SK-N-SH (cell line): ENCODE measurements at regions not wholly inside any gene's neighbourhood (a gene's known extent, or its start where the extent isn't known, plus 50 kb on each side); places are given as distances from the start of the nearest gene placed in this dataset.

Source experiments
- CTCF ChIA-PET: fragments of 300-600, 350-600 bp; formaldehyde crosslinking; extraction: SDS; loops from one replicate; lab custom pipeline; 2021; lab: Yijun Ruan, JAX
- POLR2A ChIA-PET: fragments of 350-600 bp; sonication (Branson Sonifier 250); formaldehyde crosslinking; extraction: SDS; loops from one replicate; lab custom pipeline; 2020; ENCODE audit warnings: antibody characterized with exemption, inconsistent platforms; lab: Yijun Ruan, JAX
- DNase-seq: peaks from one replicate; pipeline ENCODE4 v3.0.0; 2012
- H2AFZ ChIP-seq: fragments of 200-600 bp; sonication (generic); 2 replicates; pipeline ENCODE4 v1.8.1; 2016; ENCODE audit warnings: antibody characterized with exemption, mild to moderate bottlenecking, low read depth
- H3F3A ChIP-seq: fragments of 200-600 bp; sonication (generic); replicated peaks from 2 replicates; pipeline ENCODE3; 2016; ENCODE audit warnings: antibody characterized with exemption, mild to moderate bottlenecking; ENCODE audit not compliant: insufficient read depth
- H3K27ac ChIP-seq, 2 experiments: fragments of 200-500 bp in 1 of 2; fragments of 200-600 bp in 1 of 2; sonication (Bioruptor generic) in 1 of 2; sonication (generic), shearing (Covaris generic) in 1 of 2; 2 replicates each; pipeline versions ENCODE4 v1.5.1 to v1.6.1; 2014 to 2016; ENCODE audit warnings: low read depth in 2 of 2, inconsistent platforms in 1 of 2, low read length in 1 of 2, mild to moderate bottlenecking in 1 of 2, mixed read lengths in 1 of 2
- H3K27me3 ChIP-seq: fragments of 200-600 bp; sonication (generic), shearing (Covaris generic); 2 replicates; pipeline ENCODE4 v1.6.1; 2016; ENCODE audit warnings: mixed run types; ENCODE audit not compliant: insufficient read depth
- H3K36me3 ChIP-seq, 2 experiments: fragments of 200-500 bp in 1 of 2; fragments of 200-600 bp in 1 of 2; sonication (Bioruptor generic) in 1 of 2; sonication (generic) in 1 of 2; replicated peaks in 1 of 2; 2 replicates each; pipeline versions ENCODE3 to v1.5.1; 2014 to 2016; ENCODE audit warnings: low read length in 1 of 2, mild to moderate bottlenecking in 1 of 2; ENCODE audit not compliant: insufficient read depth in 2 of 2, control insufficient read depth in 1 of 2
- H3K4me1 ChIP-seq, 2 experiments: fragments of 200-500 bp in 1 of 2; fragments of 200-600 bp in 1 of 2; sonication (Bioruptor generic) in 1 of 2; sonication (generic), shearing (Covaris generic) in 1 of 2; 2 replicates each; pipeline versions ENCODE4 v1.5.1 to v1.6.1; 2014 to 2016; ENCODE audit warnings: low read depth in 1 of 2, low read length in 1 of 2, mixed run types in 1 of 2; ENCODE audit not compliant: insufficient read depth in 2 of 2, control insufficient read depth in 1 of 2
- H3K4me2 ChIP-seq: fragments of 200-600 bp; sonication (generic), shearing (Covaris generic); 2 replicates; pipeline ENCODE4 v1.6.1; 2017; ENCODE audit warnings: mixed run types
- H3K4me3 ChIP-seq, 2 experiments: fragments of 200-500 bp in 1 of 2; fragments of 200-600 bp in 1 of 2; sonication (Bioruptor generic) in 1 of 2; sonication (generic), shearing (Covaris generic) in 1 of 2; 2 replicates each; pipeline versions ENCODE4 v1.5.1 to v1.8.1; 2014 to 2016; ENCODE audit warnings: low read depth in 2 of 2, inconsistent platforms in 1 of 2, low read length in 1 of 2, mild to moderate bottlenecking in 1 of 2, mixed read lengths in 1 of 2, moderate library complexity in 1 of 2
- H3K79me2 ChIP-seq: fragments of 200-600 bp; sonication (generic); 2 replicates; pipeline ENCODE4 v1.8.1; 2017; ENCODE audit warnings: mild to moderate bottlenecking; ENCODE audit not compliant: insufficient read depth
- H3K9ac ChIP-seq: fragments of 200-600 bp; sonication (generic); 2 replicates; pipeline ENCODE4 v1.6.1; 2017; ENCODE audit warnings: mixed run types
- H3K9me2 ChIP-seq: fragments of 200-600 bp; sonication (generic); 2 replicates; pipeline ENCODE4 v1.6.1; 2017; ENCODE audit warnings: mixed run types
- H3K9me3 ChIP-seq: fragments of 200-600 bp; sonication (generic); 2 replicates; pipeline ENCODE4 v1.6.1; 2017; ENCODE audit warnings: mixed run types, mild to moderate bottlenecking, moderate library complexity
- H4K20me1 ChIP-seq: fragments of 200-600 bp; sonication (generic); 2 replicates; pipeline ENCODE4 v1.6.1; 2017; ENCODE audit warnings: mild to moderate bottlenecking, mixed run types; ENCODE audit not compliant: insufficient read depth
- ELF1 ChIP-seq: IDR thresholded peaks from 2 replicates; pipeline ENCODE4 v1.4.0; 2012
- EZH2phosphoT487 ChIP-seq: fragments of 200-600 bp; sonication (generic); IDR thresholded peaks from 2 replicates; pipeline ENCODE4 v1.6.1; 2017; ENCODE audit warnings: low read depth, mixed run types, mild to moderate bottlenecking, antibody characterized with exemption, moderate library complexity, borderline replicate concordance
- FOXJ3 ChIP-seq: sonication (generic); formaldehyde crosslinking; IDR thresholded peaks from 2 replicates; pipeline ENCODE4 v1.5.1; 2020; ENCODE audit warnings: mild to moderate bottlenecking, missing genetic modification reagents
- FOXM1 ChIP-seq: IDR thresholded peaks from 2 replicates; pipeline ENCODE4 v1.4.0; 2012; ENCODE audit warnings: low read depth, mild to moderate bottlenecking
- GABPA ChIP-seq: IDR thresholded peaks from 2 replicates; pipeline ENCODE4 v1.4.0; 2012; ENCODE audit warnings: low read depth, mild to moderate bottlenecking
- GATA2 ChIP-seq: sonication (generic); formaldehyde crosslinking; IDR thresholded peaks from 2 replicates; pipeline ENCODE4 v1.5.0; 2020; ENCODE audit warnings: mild to moderate bottlenecking, missing genetic modification reagents
- JUND ChIP-seq: IDR thresholded peaks from 2 replicates; pipeline ENCODE4 v1.4.0; 2012
- MEF2A ChIP-seq: IDR thresholded peaks from 2 replicates; pipeline ENCODE4 v1.4.0; 2012; ENCODE audit warnings: low read depth, borderline replicate concordance
- MXI1 ChIP-seq: IDR thresholded peaks from 2 replicates; pipeline ENCODE4 v1.6.1; 2012; ENCODE audit warnings: mild to moderate bottlenecking, low read depth, low read length, improper control_type of control experiment
- NRF1 ChIP-seq: IDR thresholded peaks from 2 replicates; pipeline ENCODE4 v1.6.1; 2012; ENCODE audit warnings: low read depth, mild to moderate bottlenecking, low read length
- RCOR1 ChIP-seq: fragments of 150-350 bp; IDR thresholded peaks from 2 replicates; pipeline ENCODE4 v1.6.1; 2017; ENCODE audit warnings: antibody characterized with exemption, low read length
- RFX5 ChIP-seq: IDR thresholded peaks from 2 replicates; pipeline ENCODE4 v1.6.1; 2012; ENCODE audit warnings: mild to moderate bottlenecking, improper control_type of control experiment, low read length
- RXRA ChIP-seq: IDR thresholded peaks from 2 replicates; pipeline ENCODE4 v1.4.0; 2012; ENCODE audit warnings: low read depth, mild to moderate bottlenecking, borderline replicate concordance
- SIN3A ChIP-seq: IDR thresholded peaks from 2 replicates; pipeline ENCODE4 v1.6.1; 2012; ENCODE audit warnings: low read depth, mild to moderate bottlenecking, low read length, moderate library complexity, borderline replicate concordance
- TCF12 ChIP-seq: IDR thresholded peaks from 2 replicates; pipeline ENCODE4 v1.4.0; 2012
- TEAD4 ChIP-seq: IDR thresholded peaks from 2 replicates; pipeline ENCODE4 v1.4.0; 2012; ENCODE audit warnings: mild to moderate bottlenecking, borderline replicate concordance; ENCODE audit not compliant: insufficient read depth
- YY1 ChIP-seq: IDR thresholded peaks from 2 replicates; pipeline ENCODE4 v1.4.0; 2012; ENCODE audit warnings: low read depth, mild to moderate bottlenecking
- WGBS: methylation state at CpG from one replicate; pipeline ENCODE4 v1.1.6; 2017; ENCODE audit warnings: low lambda C conversion rate; 5-methylcytosine and 5-hydroxymethylcytosine counted together
- TF ChIP-seq, protein P1 (sequence below): IDR thresholded peaks from 2 replicates; pipeline ENCODE4 v1.4.0; 2012; ENCODE audit warnings: low read depth, borderline replicate concordance
- TF ChIP-seq, protein P2 (sequence below): IDR thresholded peaks from 2 replicates; pipeline ENCODE4 v1.4.0; 2012; ENCODE audit warnings: low read depth, borderline replicate concordance
- TF ChIP-seq, protein P3 (sequence below): IDR thresholded peaks from 2 replicates; pipeline ENCODE4 v1.4.0; 2012; ENCODE audit warnings: low read depth
- TF ChIP-seq, protein P4 (sequence below): IDR thresholded peaks from 2 replicates; pipeline ENCODE4; 2012
- TF ChIP-seq, protein P5 (sequence below): IDR thresholded peaks from 2 replicates; pipeline ENCODE4 v1.6.1; 2012; ENCODE audit warnings: mild to moderate bottlenecking, low read depth, low read length, moderate library complexity

DNA sequence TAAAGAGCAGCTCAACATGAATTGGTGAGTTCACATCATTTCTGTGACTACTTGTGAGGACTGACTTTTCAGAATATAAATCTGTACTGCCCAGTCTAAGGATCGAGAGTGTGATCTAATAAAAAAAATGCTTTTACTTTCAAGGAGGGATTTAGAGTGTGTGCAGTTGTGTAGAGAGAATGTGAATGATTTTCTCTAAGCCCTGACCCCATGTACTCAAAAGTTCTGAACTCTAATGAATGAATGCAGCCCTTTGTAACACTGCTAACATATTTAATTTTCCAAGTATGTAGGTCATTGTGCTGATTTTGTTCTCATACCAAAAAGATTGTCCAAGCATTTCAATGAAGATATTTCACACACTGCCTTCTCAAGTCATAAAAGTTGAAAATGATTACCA is 92.5 kb upstream of the STOX2 start:
- no peaks in the 10 kb centered on the region for H3K9me3 ChIP-seq
- H2AFZ ChIP-seq = no peak overlapping the region
- H3K36me3 ChIP-seq = no peaks in the 10 kb centered on the region
- no peaks in the 10 kb centered on the region for H3K9me2 ChIP-seq
- no peak overlapping the region for H3K4me3 ChIP-seq
- TF ChIP-seq SIN3A = no peak
- no peak for TF ChIP-seq RFX5
- TF ChIP-seq, protein P1, sequence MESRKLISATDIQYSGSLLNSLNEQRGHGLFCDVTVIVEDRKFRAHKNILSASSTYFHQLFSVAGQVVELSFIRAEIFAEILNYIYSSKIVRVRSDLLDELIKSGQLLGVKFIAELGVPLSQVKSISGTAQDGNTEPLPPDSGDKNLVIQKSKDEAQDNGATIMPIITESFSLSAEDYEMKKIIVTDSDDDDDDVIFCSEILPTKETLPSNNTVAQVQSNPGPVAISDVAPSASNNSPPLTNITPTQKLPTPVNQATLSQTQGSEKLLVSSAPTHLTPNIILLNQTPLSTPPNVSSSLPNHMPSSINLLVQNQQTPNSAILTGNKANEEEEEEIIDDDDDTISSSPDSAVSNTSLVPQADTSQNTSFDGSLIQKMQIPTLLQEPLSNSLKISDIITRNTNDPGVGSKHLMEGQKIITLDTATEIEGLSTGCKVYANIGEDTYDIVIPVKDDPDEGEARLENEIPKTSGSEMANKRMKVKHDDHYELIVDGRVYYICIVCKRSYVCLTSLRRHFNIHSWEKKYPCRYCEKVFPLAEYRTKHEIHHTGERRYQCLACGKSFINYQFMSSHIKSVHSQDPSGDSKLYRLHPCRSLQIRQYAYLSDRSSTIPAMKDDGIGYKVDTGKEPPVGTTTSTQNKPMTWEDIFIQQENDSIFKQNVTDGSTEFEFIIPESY = no peak
- no peak for TF ChIP-seq JUND
- no peak for TF ChIP-seq RXRA
- TF ChIP-seq RCOR1 = no peak
- TF ChIP-seq MXI1 = no peak
- no peak for TF ChIP-seq ELF1
- no peak for TF ChIP-seq MEF2A
- TF ChIP-seq NRF1 = no peak
- TF ChIP-seq, protein P2, sequence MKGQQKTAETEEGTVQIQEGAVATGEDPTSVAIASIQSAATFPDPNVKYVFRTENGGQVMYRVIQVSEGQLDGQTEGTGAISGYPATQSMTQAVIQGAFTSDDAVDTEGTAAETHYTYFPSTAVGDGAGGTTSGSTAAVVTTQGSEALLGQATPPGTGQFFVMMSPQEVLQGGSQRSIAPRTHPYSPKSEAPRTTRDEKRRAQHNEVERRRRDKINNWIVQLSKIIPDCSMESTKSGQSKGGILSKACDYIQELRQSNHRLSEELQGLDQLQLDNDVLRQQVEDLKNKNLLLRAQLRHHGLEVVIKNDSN = no peak
- no peak for TF ChIP-seq TEAD4
- TF ChIP-seq, protein P3, sequence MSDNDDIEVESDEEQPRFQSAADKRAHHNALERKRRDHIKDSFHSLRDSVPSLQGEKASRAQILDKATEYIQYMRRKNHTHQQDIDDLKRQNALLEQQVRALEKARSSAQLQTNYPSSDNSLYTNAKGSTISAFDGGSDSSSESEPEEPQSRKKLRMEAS = no peak
- no peak for TF ChIP-seq GATA2 (CRISPR knock-in tag)
- no peak for TF ChIP-seq EZH2phosphoT487
- H3K4me2 ChIP-seq = no peak overlapping the region
- H3F3A ChIP-seq = no peaks in the 10 kb centered on the region
- WGBS = 40% methylated on average over 1 of the region's 1 CpG
- ChIA-PET CTCF (no interaction called here), POLR2A (no interaction called here)
- no peaks in the 10 kb centered on the region for H3K4me1 ChIP-seq
- no peaks in the 10 kb centered on the region for H3K79me2 ChIP-seq
- DNase-seq = no peak
- no peak overlapping the region for H3K27ac ChIP-seq
- H4K20me1 ChIP-seq = no peaks in the 10 kb centered on the region
- no peaks in the 10 kb centered on the region; the same call in 1 of the 2 replicates for H3K27me3 ChIP-seq
- H3K9ac ChIP-seq = no peak overlapping the region

DNA sequence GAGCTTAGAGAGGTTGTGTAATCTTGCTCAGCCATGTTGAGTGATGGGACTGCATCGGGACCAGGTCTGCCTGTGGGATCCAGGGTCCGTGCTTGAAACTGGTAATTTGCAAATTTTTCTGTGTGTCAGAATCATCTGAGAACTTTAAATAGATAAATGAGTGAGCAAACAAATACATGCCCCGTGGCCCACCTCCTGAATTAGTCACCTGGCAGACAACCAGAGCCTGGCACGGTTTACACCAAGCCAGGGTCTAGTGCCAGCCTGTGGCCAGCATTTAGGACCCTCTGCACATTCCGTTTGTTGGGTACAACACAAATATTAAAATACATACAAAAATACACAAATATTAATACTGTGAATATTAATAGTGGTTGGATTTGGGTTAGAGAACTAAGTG is 90.6 kb upstream of the STOX2 start:
- 39% methylated on average over 5 of the region's 5 CpGs for WGBS
- DNase-seq = no peak
- Histone ChIP-seq H3K79me2 (no peaks in the 10 kb centered on the region), H4K20me1 (no peaks in the 10 kb centered on the region), H3K36me3 (no peaks in the 10 kb centered on the region), H3K4me3 (no peak overlapping the region), H2AFZ (no peak overlapping the region), H3K9me2 (no peaks in the 10 kb centered on the region), H3F3A (no peaks in the 10 kb centered on the region), H3K27me3 (no peaks in the 10 kb centered on the region; the same call in 1 of the 2 replicates), H3K9ac (no peak overlapping the region), H3K9me3 (no peaks in the 10 kb centered on the region), H3K27ac (no peak overlapping the region), H3K4me2 (no peak overlapping the region), H3K4me1 (no peaks in the 10 kb centered on the region)
- POLR2A ChIA-PET = no interaction called here
- CTCF ChIA-PET = no interaction called here
- TF ChIP-seq GABPA = no peak
- TF ChIP-seq, protein P4, sequence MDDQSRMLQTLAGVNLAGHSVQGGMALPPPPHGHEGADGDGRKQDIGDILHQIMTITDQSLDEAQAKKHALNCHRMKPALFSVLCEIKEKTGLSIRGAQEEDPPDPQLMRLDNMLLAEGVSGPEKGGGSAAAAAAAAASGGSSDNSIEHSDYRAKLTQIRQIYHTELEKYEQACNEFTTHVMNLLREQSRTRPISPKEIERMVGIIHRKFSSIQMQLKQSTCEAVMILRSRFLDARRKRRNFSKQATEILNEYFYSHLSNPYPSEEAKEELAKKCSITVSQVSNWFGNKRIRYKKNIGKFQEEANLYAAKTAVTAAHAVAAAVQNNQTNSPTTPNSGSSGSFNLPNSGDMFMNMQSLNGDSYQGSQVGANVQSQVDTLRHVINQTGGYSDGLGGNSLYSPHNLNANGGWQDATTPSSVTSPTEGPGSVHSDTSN = no peak
- no peak for TF ChIP-seq TCF12
- no peak for TF ChIP-seq FOXM1
- no peak for TF ChIP-seq NRF1
- TF ChIP-seq FOXJ3 = no peak
- TF ChIP-seq, protein P5, sequence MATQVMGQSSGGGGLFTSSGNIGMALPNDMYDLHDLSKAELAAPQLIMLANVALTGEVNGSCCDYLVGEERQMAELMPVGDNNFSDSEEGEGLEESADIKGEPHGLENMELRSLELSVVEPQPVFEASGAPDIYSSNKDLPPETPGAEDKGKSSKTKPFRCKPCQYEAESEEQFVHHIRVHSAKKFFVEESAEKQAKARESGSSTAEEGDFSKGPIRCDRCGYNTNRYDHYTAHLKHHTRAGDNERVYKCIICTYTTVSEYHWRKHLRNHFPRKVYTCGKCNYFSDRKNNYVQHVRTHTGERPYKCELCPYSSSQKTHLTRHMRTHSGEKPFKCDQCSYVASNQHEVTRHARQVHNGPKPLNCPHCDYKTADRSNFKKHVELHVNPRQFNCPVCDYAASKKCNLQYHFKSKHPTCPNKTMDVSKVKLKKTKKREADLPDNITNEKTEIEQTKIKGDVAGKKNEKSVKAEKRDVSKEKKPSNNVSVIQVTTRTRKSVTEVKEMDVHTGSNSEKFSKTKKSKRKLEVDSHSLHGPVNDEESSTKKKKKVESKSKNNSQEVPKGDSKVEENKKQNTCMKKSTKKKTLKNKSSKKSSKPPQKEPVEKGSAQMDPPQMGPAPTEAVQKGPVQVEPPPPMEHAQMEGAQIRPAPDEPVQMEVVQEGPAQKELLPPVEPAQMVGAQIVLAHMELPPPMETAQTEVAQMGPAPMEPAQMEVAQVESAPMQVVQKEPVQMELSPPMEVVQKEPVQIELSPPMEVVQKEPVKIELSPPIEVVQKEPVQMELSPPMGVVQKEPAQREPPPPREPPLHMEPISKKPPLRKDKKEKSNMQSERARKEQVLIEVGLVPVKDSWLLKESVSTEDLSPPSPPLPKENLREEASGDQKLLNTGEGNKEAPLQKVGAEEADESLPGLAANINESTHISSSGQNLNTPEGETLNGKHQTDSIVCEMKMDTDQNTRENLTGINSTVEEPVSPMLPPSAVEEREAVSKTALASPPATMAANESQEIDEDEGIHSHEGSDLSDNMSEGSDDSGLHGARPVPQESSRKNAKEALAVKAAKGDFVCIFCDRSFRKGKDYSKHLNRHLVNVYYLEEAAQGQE = no peak
- no peak for TF ChIP-seq ELF1
- no peak for TF ChIP-seq TEAD4
- no peak for TF ChIP-seq YY1
- no peak for TF ChIP-seq EZH2phosphoT487
